ENCODE measurements at regions not wholly inside any gene's neighbourhood (a gene's known extent, or its start where the extent isn't known, plus 50 kb on each side); places are given as distances from the start of the nearest gene placed in this dataset.

DNA sequence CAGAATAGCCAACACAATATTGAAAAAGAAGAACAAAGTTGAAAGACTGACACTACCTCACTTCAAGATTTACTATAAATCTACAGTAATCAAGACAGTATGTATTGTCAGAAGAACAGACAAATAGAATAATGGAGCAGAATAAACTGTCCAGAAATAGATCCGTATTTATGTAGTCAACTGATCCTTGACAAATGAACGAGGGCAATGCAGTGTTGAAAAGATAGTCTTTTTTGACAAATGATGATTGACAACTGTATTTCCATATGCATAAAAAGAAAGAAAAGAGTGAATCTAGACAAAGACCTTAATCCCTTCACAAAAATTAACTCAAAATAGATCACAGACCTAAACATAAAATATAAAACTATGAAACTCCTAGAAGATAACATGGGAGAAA is 767.1 kb downstream of the KCNA4 start:
- Histone ChIP-seq H3K4me3 (no peak overlapping the region), H3K27me3 (no peaks in the 10 kb centered on the region), H3K36me3 (no peaks in the 10 kb centered on the region), H3K9me3 (no peaks in the 10 kb centered on the region), H3K4me1 (no peaks in the 10 kb centered on the region), H3K27ac (no peak overlapping the region)
- intact Hi-C loops (cut with DNase I; ENCODE audit: low total_unique reads): no loop called here
- TF ChIP-seq, protein P1, sequence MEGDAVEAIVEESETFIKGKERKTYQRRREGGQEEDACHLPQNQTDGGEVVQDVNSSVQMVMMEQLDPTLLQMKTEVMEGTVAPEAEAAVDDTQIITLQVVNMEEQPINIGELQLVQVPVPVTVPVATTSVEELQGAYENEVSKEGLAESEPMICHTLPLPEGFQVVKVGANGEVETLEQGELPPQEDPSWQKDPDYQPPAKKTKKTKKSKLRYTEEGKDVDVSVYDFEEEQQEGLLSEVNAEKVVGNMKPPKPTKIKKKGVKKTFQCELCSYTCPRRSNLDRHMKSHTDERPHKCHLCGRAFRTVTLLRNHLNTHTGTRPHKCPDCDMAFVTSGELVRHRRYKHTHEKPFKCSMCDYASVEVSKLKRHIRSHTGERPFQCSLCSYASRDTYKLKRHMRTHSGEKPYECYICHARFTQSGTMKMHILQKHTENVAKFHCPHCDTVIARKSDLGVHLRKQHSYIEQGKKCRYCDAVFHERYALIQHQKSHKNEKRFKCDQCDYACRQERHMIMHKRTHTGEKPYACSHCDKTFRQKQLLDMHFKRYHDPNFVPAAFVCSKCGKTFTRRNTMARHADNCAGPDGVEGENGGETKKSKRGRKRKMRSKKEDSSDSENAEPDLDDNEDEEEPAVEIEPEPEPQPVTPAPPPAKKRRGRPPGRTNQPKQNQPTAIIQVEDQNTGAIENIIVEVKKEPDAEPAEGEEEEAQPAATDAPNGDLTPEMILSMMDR (IDR thresholded peaks at IDR 0.05): no peak
- no peak for TF ChIP-seq POLR2AphosphoS5 (IDR thresholded peaks at IDR 0.05)
- no peak for DNase-seq (ENCODE audit: low spot score in 2 of 2)

DNA sequence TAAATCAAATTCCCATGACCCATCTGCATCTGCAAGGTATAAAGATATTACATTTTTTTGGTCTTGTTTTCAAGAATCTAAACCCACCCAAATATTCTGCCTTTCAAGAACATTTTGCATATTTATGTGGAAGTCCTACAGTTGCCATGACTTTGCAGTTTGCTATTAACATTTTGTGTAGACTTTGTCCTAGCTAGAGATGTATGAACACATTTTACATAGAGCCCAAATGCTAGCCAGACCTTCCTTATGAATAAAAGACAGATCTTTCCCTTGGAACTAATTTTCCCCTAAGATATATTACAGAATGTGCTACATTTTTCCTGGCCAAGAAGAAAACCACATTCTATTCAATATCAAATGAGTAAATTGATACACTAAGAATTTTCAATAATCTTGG is 772.5 kb downstream of the KCNA4 start:
- Histone ChIP-seq H3K27me3 (no peaks in the 10 kb centered on the region), H3K36me3 (no peaks in the 10 kb centered on the region)
- TF ChIP-seq POLR2AphosphoS5 (IDR thresholded peaks at IDR 0.05): no peak
- TF ChIP-seq, protein P1 (IDR thresholded peaks at IDR 0.05): no peak
- no peak for TF ChIP-seq POLR2A (IDR thresholded peaks at IDR 0.05)

DNA sequence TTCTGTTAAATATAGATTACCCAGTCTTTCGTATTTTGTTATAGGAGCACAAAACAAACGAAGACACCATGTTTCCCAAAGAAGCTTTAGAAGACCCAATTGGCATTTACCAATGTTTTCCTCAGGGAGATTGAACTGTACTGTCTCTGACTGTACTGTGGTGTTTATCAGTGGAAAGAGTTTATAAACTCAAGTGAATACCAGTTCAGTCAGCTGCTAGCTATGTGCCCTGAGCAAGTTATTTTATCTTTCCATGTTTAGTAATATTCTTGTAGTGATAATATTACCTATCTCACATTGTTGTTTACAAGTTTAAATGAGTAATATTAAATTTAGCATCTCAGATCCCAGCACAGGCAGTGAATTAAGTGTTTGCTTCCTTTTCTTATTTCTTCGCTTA is 773.2 kb downstream of the KCNA4 start:
- H3K27ac ChIP-seq: no peak overlapping the region
- H3K4me1 ChIP-seq: no peaks in the 10 kb centered on the region
- TF ChIP-seq POLR2AphosphoS5 (IDR thresholded peaks at IDR 0.05) (no peak), POLR2A (IDR thresholded peaks at IDR 0.05) (no peak)
- TF ChIP-seq, protein P1 (IDR thresholded peaks at IDR 0.05): no peak
- H3K36me3 ChIP-seq: no peaks in the 10 kb centered on the region
- no peaks in the 10 kb centered on the region for H3K9me3 ChIP-seq
- DNase-seq (ENCODE audit: low spot score in 2 of 2): no peak
- H3K4me3 ChIP-seq: no peak overlapping the region
- H3K27me3 ChIP-seq: no peaks in the 10 kb centered on the region
- intact Hi-C loops (cut with DNase I; ENCODE audit: low total_unique reads): no loop called here

More for the DNA sequence above, 772.5 kb downstream of the KCNA4 start:
- intact Hi-C loops (cut with DNase I; ENCODE audit: low total_unique reads): no loop called here
- H3K9me3 ChIP-seq: no peaks in the 10 kb centered on the region
- no peaks in the 10 kb centered on the region for H3K4me1 ChIP-seq
- no peak overlapping the region for H3K27ac ChIP-seq
- DNase-seq (ENCODE audit: low spot score in 2 of 2): no peak
- no peak overlapping the region for H3K4me3 ChIP-seq

DNA sequence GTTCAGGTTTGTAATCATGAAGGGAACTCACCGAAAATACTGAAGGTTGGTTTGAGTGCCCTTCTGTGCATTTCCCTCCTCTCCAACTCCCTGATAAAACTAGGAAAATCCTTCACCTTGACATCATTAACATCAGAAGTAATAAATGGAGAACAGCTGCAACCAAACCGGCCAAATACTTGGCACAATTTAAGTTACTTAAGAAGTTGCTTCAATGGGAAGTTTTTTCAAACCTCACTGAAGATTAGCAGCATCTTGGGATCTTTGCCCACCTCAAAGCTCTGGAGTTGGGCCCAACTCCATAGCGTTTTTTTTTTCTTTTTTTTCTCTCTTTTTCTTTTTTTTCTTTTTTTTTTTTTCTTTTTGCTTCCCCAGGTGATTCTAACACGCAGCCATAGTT is 784.8 kb downstream of the KCNA4 start:
- no peaks in the 10 kb centered on the region for H3K9me3 ChIP-seq
- no peaks in the 10 kb centered on the region for H3K4me1 ChIP-seq
- intact Hi-C loops (cut with DNase I; ENCODE audit: low total_unique reads): loop anchor here (10.0 kb wide), 1 partner anchor 1313 kb away; no protein-coding TSS in a partner anchor

DNA sequence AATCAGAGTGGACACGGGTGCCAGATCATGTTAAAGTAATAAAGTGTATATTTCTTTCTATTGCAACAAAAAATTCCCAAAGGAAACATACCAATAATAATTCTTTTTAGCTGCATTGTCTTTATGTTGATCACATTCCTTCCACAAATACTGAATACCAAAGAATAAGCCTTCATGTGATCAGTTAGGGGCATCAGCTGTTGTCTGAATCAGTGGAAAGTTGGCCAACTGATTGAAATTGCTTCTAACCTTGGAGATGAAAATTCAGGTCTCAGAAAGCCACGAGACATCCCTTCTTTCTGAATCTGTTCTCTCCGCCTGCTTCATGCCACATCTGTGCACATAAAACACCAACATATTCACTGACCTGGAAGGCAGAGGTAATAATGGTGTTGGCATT is 785.2 kb downstream of the KCNA4 start:
- H3K9me3 ChIP-seq: no peaks in the 10 kb centered on the region
- no peak for DNase-seq (ENCODE audit: low spot score in 2 of 2)
- no peaks in the 10 kb centered on the region for H3K36me3 ChIP-seq
- no peaks in the 10 kb centered on the region for H3K4me1 ChIP-seq
- H3K27ac ChIP-seq: no peak overlapping the region
- TF ChIP-seq POLR2A (IDR thresholded peaks at IDR 0.05) (no peak), POLR2AphosphoS5 (IDR thresholded peaks at IDR 0.05) (no peak)
- TF ChIP-seq, protein P1 (IDR thresholded peaks at IDR 0.05): no peak
- H3K27me3 ChIP-seq: no peaks in the 10 kb centered on the region
- no peak overlapping the region for H3K4me3 ChIP-seq
- intact Hi-C loops (cut with DNase I; ENCODE audit: low total_unique reads): loop anchor here (10.0 kb wide), 1 partner anchor 1313 kb away; no protein-coding TSS in a partner anchor

More for the DNA sequence above, 784.8 kb downstream of the KCNA4 start:
- TF ChIP-seq, protein P1 (IDR thresholded peaks at IDR 0.05): no peak
- TF ChIP-seq POLR2AphosphoS5 (IDR thresholded peaks at IDR 0.05) (no peak), POLR2A (IDR thresholded peaks at IDR 0.05) (no peak)
- H3K36me3 ChIP-seq: no peaks in the 10 kb centered on the region
- H3K27me3 ChIP-seq: no peaks in the 10 kb centered on the region
- no peak for DNase-seq (ENCODE audit: low spot score in 2 of 2)
- H3K27ac ChIP-seq: no peak overlapping the region
- H3K4me3 ChIP-seq: no peak overlapping the region

All from breast epithelium (tissue), 4 donors.